GM12878 (cell line): ENCODE measurements at regions not wholly inside any gene's neighbourhood (a gene's known extent, or its start where the extent isn't known, plus 50 kb on each side); places are given as distances from the start of the nearest gene placed in this dataset.

ENCODE experiments used
- ATAC-seq: fragments of 200-7000 bp; cut with Tn5 transposase; 3 replicates; pipeline ENCODE4 v1.9.1; 2020; ENCODE audit warnings: mild to moderate bottlenecking, moderate library complexity
- BruUV-seq: library from RNA; stranded (reverse); fragments of 400-500 nt; replicated peaks from 2 replicates; lab custom pipeline; 2021; lab: Mats Ljungman, UMichigan
- CTCF ChIA-PET: fragments of 300-600 bp; sonication (Branson Sonifier 250); formaldehyde crosslinking; extraction: SDS; loops from one replicate; lab custom pipeline; 2021; ENCODE audit warnings: inconsistent platforms; lab: Yijun Ruan, JAX
- POLR2A ChIA-PET: fragments of 350-600 bp; formaldehyde crosslinking; extraction: SDS; loops from one replicate; lab custom pipeline; 2021; ENCODE audit warnings: inconsistent platforms; lab: Charles Lee
- RAD21 ChIA-PET: fragments of 300-600 bp; sonication (Branson Sonifier 250); formaldehyde crosslinking; loops from one replicate; lab custom pipeline; 2023; ENCODE audit warnings: antibody characterized with exemption; ENCODE audit not compliant: unreplicated experiment; lab: Charles Lee
- SMC1A ChIA-PET: fragments of 300-600 bp; sonication (Branson Sonifier 250); formaldehyde crosslinking; loops from one replicate; lab custom pipeline; 2023; ENCODE audit not compliant: unreplicated experiment, uncharacterized antibody; lab: Charles Lee
- DNase-seq: peaks from one replicate; pipeline ENCODE4 v3.0.0-alpha.2; 2011; ENCODE audit warnings: low read depth, low spot score
- FAIRE-seq: peaks from 3 replicates; lab custom pipeline; 2011; peaks lifted over from hg19 to GRCh38; lab: Jason Lieb, UNC
- H2AFZ ChIP-seq: 2 replicates; pipeline ENCODE4 v1.6.0; 2011; ENCODE audit warnings: low read depth, low read length, control low read depth; ENCODE audit not compliant: control insufficient read depth
- H3K27ac ChIP-seq: 2 replicates; pipeline ENCODE4 v1.5.1; 2011; ENCODE audit warnings: control low read depth; ENCODE audit not compliant: control insufficient read depth, insufficient read depth
- H3K27me3 ChIP-seq, 2 experiments: replicated peaks in 1 of 2; 2 replicates each; pipeline versions ENCODE4 v1.6.0 to v1.6.1; 2011; ENCODE audit warnings: low read length in 1 of 2; ENCODE audit not compliant: control insufficient read depth in 2 of 2, insufficient read depth in 2 of 2
- H3K36me3 ChIP-seq, 2 experiments: 2 replicates each; pipeline ENCODE4 v1.5.1; 2011; ENCODE audit warnings: low read length in 1 of 2; ENCODE audit not compliant: control insufficient read depth in 2 of 2, insufficient read depth in 2 of 2
- H3K4me1 ChIP-seq: 2 replicates; pipeline ENCODE4 v1.6.1; 2011; ENCODE audit warnings: mild to moderate bottlenecking, low read length, moderate library complexity, mixed read lengths; ENCODE audit not compliant: control insufficient read depth, insufficient read depth
- H3K4me2 ChIP-seq: 2 replicates; pipeline ENCODE4 v1.6.0; 2011; ENCODE audit warnings: control low read depth; ENCODE audit not compliant: control insufficient read depth, insufficient read depth
- H3K4me3 ChIP-seq: fragments of 200-600 bp; sonication (generic); 2 replicates; pipeline ENCODE4 v1.5.1; 2016
- H3K79me2 ChIP-seq: 2 replicates; pipeline ENCODE4 v1.6.0; 2011; ENCODE audit warnings: low read length; ENCODE audit not compliant: control insufficient read depth, insufficient read depth
- H3K9ac ChIP-seq: 2 replicates; pipeline ENCODE4 v1.8.0; 2011; ENCODE audit warnings: low read length, control low read depth, mixed read lengths; ENCODE audit not compliant: control insufficient read depth, insufficient read depth
- H3K9me3 ChIP-seq: replicated peaks from 3 replicates; pipeline ENCODE4 v1.5.1; 2011; ENCODE audit warnings: mild to moderate bottlenecking, low read length; ENCODE audit not compliant: control insufficient read depth, insufficient read depth
- H4K20me1 ChIP-seq: 2 replicates; pipeline ENCODE4 v1.6.0; 2011; ENCODE audit not compliant: control insufficient read depth, insufficient read depth
- ATF7 ChIP-seq: fragments of 450-650 bp; IDR thresholded peaks from 2 replicates; pipeline ENCODE4 v1.6.1; 2016; ENCODE audit warnings: low read depth, mild to moderate bottlenecking
- BCLAF1 ChIP-seq: fragments of 450-650 bp; IDR thresholded peaks from 2 replicates; pipeline ENCODE4 v1.6.1; 2017; ENCODE audit warnings: antibody characterized with exemption, mild to moderate bottlenecking, moderate library complexity
- BHLHE40 ChIP-seq, 2 experiments: fragments of 450-650 bp in 1 of 2; IDR thresholded peaks; 2 replicates each; pipeline ENCODE4 v1.6.1; 2011 to 2017; ENCODE audit warnings: low read depth in 2 of 2, borderline replicate concordance in 1 of 2, improper control_type of control experiment in 1 of 2, low read length in 1 of 2, mild to moderate bottlenecking in 1 of 2
- CBFB ChIP-seq: IDR thresholded peaks from 2 replicates; pipeline ENCODE4 v1.6.1; 2016; ENCODE audit warnings: antibody characterized with exemption, low read depth
- CEBPZ ChIP-seq: fragments of 150-350 bp; IDR thresholded peaks from 2 replicates; pipeline ENCODE4 v1.6.1; 2016; ENCODE audit warnings: low read depth, low read length
- CHD2 ChIP-seq: IDR thresholded peaks from 2 replicates; pipeline ENCODE4 v1.6.1; 2011; ENCODE audit warnings: low read depth, low read length, improper control_type of control experiment, borderline replicate concordance
- CTCF ChIP-seq, 3 experiments: IDR thresholded peaks in 2 of 3; conservative IDR thresholded peaks in 1 of 3; 2 replicates each; pipeline ENCODE4 v1.5.1; 2011; ENCODE audit warnings: low read depth in 3 of 3, low read length in 3 of 3, mild to moderate bottlenecking in 3 of 3, control low read depth in 2 of 3, moderate library complexity in 2 of 3, inconsistent platforms in 1 of 3, mixed read lengths in 1 of 3; ENCODE audit not compliant: control insufficient read depth in 2 of 3, insufficient read depth in 1 of 3; ENCODE audit errors: extremely low read depth in 1 of 3
- IRF4 ChIP-seq: IDR thresholded peaks from 2 replicates; pipeline ENCODE4 v1.6.1; 2011; ENCODE audit warnings: low read depth, low read length
- LARP7 ChIP-seq: fragments of 450-650 bp; IDR thresholded peaks from 2 replicates; pipeline ENCODE4 v1.6.1; 2017; ENCODE audit warnings: mild to moderate bottlenecking
- MEF2B ChIP-seq: fragments of 450-650 bp; IDR thresholded peaks from 2 replicates; pipeline ENCODE4 v1.6.1; 2018; ENCODE audit warnings: mild to moderate bottlenecking, moderate library complexity; ENCODE audit not compliant: partially characterized antibody, poor library complexity, severe bottlenecking
- PKNOX1 ChIP-seq: fragments of 450-650 bp; IDR thresholded peaks from 2 replicates; pipeline ENCODE4 v1.6.1; 2016; ENCODE audit warnings: mild to moderate bottlenecking
- SRF ChIP-seq, 2 experiments: IDR thresholded peaks; 2 replicates each; pipeline ENCODE4 v1.6.1; 2011; ENCODE audit warnings: low read depth in 2 of 2, low read length in 2 of 2, mild to moderate bottlenecking in 1 of 2, moderate library complexity in 1 of 2
- TARDBP ChIP-seq: IDR thresholded peaks from 2 replicates; pipeline ENCODE4 v1.6.1; 2016; ENCODE audit warnings: borderline replicate concordance
- ZNF217 ChIP-seq: fragments of 450-650 bp; IDR thresholded peaks from 2 replicates; pipeline ENCODE4 v1.6.1; 2017; ENCODE audit warnings: antibody characterized with exemption, mild to moderate bottlenecking
- WGBS: methylation state at CpG from one replicate; pipeline ENCODE4 v1.1.6; 2016; ENCODE audit warnings: low lambda C conversion rate; ENCODE audit not compliant: insufficient replicate concordance, insufficient coverage; ENCODE audit errors: missing lambda C conversion rate; 5-methylcytosine and 5-hydroxymethylcytosine counted together
- in situ Hi-C: fragments of 300-500 bp; cut with MboI; formaldehyde crosslinking; loops from 9 replicates; pipeline ENCODE4 v1.14.3; 2018; ENCODE audit warnings: mixed read lengths
- intact Hi-C: fragments of 100-400 bp; cut with micrococcal nuclease; formaldehyde crosslinking; loops from one replicate; pipeline ENCODE4 v1.14.2; 2022; ENCODE audit not compliant: unreplicated experiment

GRCh38 chr2:220006152-220006621 lies 378.8 kb downstream of the SLC4A3 start:
- in situ Hi-C loops = no loop called here
- TF ChIP-seq MEF2B = peak; percentile 76
- TF ChIP-seq BCLAF1 = no peak
- TF ChIP-seq ZNF217 = no peak
- no peak for TF ChIP-seq CHD2
- no peak for TF ChIP-seq SRF (IDR thresholded peaks at IDR 0.05; ENCODE audit: low read depth in 2 of 2, low read length in 2 of 2)
- TF ChIP-seq CTCF (IDR thresholded peaks at IDR 0.05 in 2 of 3, conservative IDR thresholded peaks at IDR 0.05 in 1 of 3; ENCODE audit: control insufficient read depth in 2 of 3, extremely low read depth in 1 of 3, insufficient read depth in 1 of 3, low read depth in 3 of 3, low read length in 3 of 3) = no peak
- 0 out of 4 replicates have a peak, but pooled peaks of 1 of the 2 experiments have one; percentile 19 for TF ChIP-seq BHLHE40 (IDR thresholded peaks at IDR 0.05; ENCODE audit: borderline replicate concordance in 1 of 2, low read depth in 2 of 2, low read length in 1 of 2)
- TF ChIP-seq CBFB = no peak
- TF ChIP-seq LARP7 = no peak
- peak; percentile 77 for TF ChIP-seq ATF7
- TF ChIP-seq IRF4 = no peak
- no peak for TF ChIP-seq TARDBP
- TF ChIP-seq CEBPZ = no peak
- peak; percentile 58 for TF ChIP-seq PKNOX1

More at GRCh38 chr2:220006152-220006621, 378.8 kb downstream of the SLC4A3 start:
- Histone ChIP-seq H3K4me2 (no peak overlapping the region), H2AFZ (no peak overlapping the region), H3K36me3 (no peaks in the 10 kb centered on the region), H3K27me3 (peaks cover 0 to 4% of the 10 kb centered on the region in 2 experiments; a peak in 2 of 4 replicates), H3K27ac (no peak overlapping the region), H3K9me3 (no peaks in the 10 kb centered on the region), H3K9ac (no peak overlapping the region), H3K79me2 (no peaks in the 10 kb centered on the region), H4K20me1 (no peaks in the 10 kb centered on the region), H3K4me1 (no peaks in the 10 kb centered on the region), H3K4me3 (no peak overlapping the region)
- ChIA-PET SMC1A (interaction anchor here (0.5 to 1.4 kb wide), 2 partner anchors 8 to 12 kb away, joined by 3 to 4 read pairs; no protein-coding TSS in a partner anchor), CTCF (interaction anchor here (1.2 kb wide), 1 partner anchor 269 kb away, joined by 3 read pairs; no protein-coding TSS in a partner anchor), POLR2A (no interaction called here), RAD21 (no interaction called here)
- no TSS peak for BruUV-seq
- FAIRE-seq = no peak
- DNase-seq = no peak
- 26% methylated on average over 8 of the region's 8 CpGs for WGBS
- peak; percentile 81 for ATAC-seq
- intact Hi-C loops = no loop called here
